Gastrocnemius medialis (tissue), 4 donors: ENCODE measurements at regions not wholly inside any gene's neighbourhood (a gene's known extent, or its start where the extent isn't known, plus 50 kb on each side); places are given as distances from the start of the nearest gene placed in this dataset.

Experiments
- ATAC-seq, 2 donors: fragments of 150-250 bp; one replicate each; pipeline ENCODE4 v1.9.1; 2016
- DNase-seq, 2 donors: peaks; one replicate each; pipeline ENCODE4 v3.0.0-alpha.2; 2019
- H3K27ac ChIP-seq, 4 donors: fragments of 200-600 bp; sonication (generic); 1 replicate in 1 of 4; 2 replicates in 3 of 4; pipeline ENCODE4 v1.5.1; 2016 to 2018; ENCODE audit warnings: mild to moderate bottlenecking in 2 of 4, moderate library complexity in 1 of 4
- H3K27me3 ChIP-seq, 3 donors: fragments of 200-600 bp; sonication (generic) in 2 of 3; 1 replicate in 1 of 3; 2 replicates in 2 of 3; pipeline versions ENCODE4 v1.5.1 to v1.6.0; 2016 to 2019; ENCODE audit warnings: mild to moderate bottlenecking in 1 of 3, moderate library complexity in 1 of 3
- H3K36me3 ChIP-seq, 2 donors: fragments of 200-600 bp; sonication (generic) in 1 of 2; one replicate each; pipeline ENCODE4 v1.5.1; 2017 to 2018
- H3K4me1 ChIP-seq, 2 donors: fragments of 200-600 bp; sonication (generic) in 1 of 2; one replicate each; pipeline ENCODE4 v1.5.1; 2016 to 2017; ENCODE audit warnings: mild to moderate bottlenecking in 2 of 2
- H3K4me3 ChIP-seq, 4 donors: fragments of 200-600 bp; sonication (generic) in 3 of 4; 1 replicate in 1 of 4; 2 replicates in 3 of 4; pipeline ENCODE4 v1.5.1; 2016 to 2019; ENCODE audit warnings: mild to moderate bottlenecking in 2 of 4
- H3K9me3 ChIP-seq, 3 donors: fragments of 200-600 bp; sonication (generic) in 2 of 3; 1 replicate in 1 of 3; 2 replicates in 2 of 3; pipeline ENCODE4 v1.5.1; 2016 to 2019
- CTCF ChIP-seq, 5 experiments: fragments of 450-650 bp in 3 of 5; fragments of 200-600 bp in 2 of 5; sonication (generic) in 2 of 5; IDR thresholded peaks in 4 of 5; conservative IDR thresholded peaks in 1 of 5; 1 replicate in 4 of 5; 2 replicates in 1 of 5; pipeline ENCODE4 v1.5.1; 2016 to 2019; ENCODE audit warnings: antibody characterized with exemption in 5 of 5, mild to moderate bottlenecking in 3 of 5, moderate library complexity in 3 of 5
- POLR2A ChIP-seq, 2 donors: fragments of 450-650 bp; IDR thresholded peaks; one replicate each; pipeline ENCODE4 v1.6.1; 2017; ENCODE audit warnings: antibody characterized with exemption in 2 of 2, mild to moderate bottlenecking in 2 of 2, moderate library complexity in 2 of 2
- in situ Hi-C, 4 donors: fragments of 200-750 bp; cut with MboI; loops; one replicate each; pipeline versions ENCODE4 v1.15.0 to v1.8.0; 2017; ENCODE audit warnings: low sequenced_read_pairs in 4 of 4
- intact Hi-C: fragments of 100-400 bp; cut with DNase I; formaldehyde crosslinking; loops from one replicate; pipeline ENCODE4 v1.15.1; 2023; ENCODE audit warnings: low total_unique reads

- in situ Hi-C loops, result no loop called here
- no peaks in the 10 kb centered on the region for H3K9me3 ChIP-seq
- no peak for DNase-seq
- H3K36me3 ChIP-seq, result no peaks in the 10 kb centered on the region
- no peak overlapping the region for H3K27ac ChIP-seq
- no peak for TF ChIP-seq POLR2A (IDR thresholded peaks at IDR 0.05)
- TF ChIP-seq CTCF (IDR thresholded peaks at IDR 0.05 in 4 of 5, conservative IDR thresholded peaks at IDR 0.05 in 1 of 5), result no peak
- no peak for ATAC-seq
- H3K4me3 ChIP-seq, result no peak overlapping the region
- no peaks in the 10 kb centered on the region for H3K27me3 ChIP-seq
- no peaks in the 10 kb centered on the region for H3K4me1 ChIP-seq
- intact Hi-C loops, result no loop called here
These were observed 112.0 kb upstream of the MAGEB18 start for GRCh38 chrX:26026179-26026578.

- no peak for TF ChIP-seq POLR2A (IDR thresholded peaks at IDR 0.05)
- no peak for TF ChIP-seq CTCF (IDR thresholded peaks at IDR 0.05 in 4 of 5, conservative IDR thresholded peaks at IDR 0.05 in 1 of 5)
- H3K9me3 ChIP-seq, result no peaks in the 10 kb centered on the region
- no peak overlapping the region for H3K27ac ChIP-seq
- ATAC-seq (no peak), DNase-seq (no peak)
- H3K4me3 ChIP-seq, result no peak overlapping the region
- H3K36me3 ChIP-seq, result no peaks in the 10 kb centered on the region
- H3K27me3 ChIP-seq, result no peaks in the 10 kb centered on the region
- intact Hi-C loops (no loop called here), in situ Hi-C loops (no loop called here)
- no peaks in the 10 kb centered on the region for H3K4me1 ChIP-seq
These were observed 105.8 kb upstream of the MAGEB18 start for GRCh38 chrX:26032111-26032912.

DNA sequence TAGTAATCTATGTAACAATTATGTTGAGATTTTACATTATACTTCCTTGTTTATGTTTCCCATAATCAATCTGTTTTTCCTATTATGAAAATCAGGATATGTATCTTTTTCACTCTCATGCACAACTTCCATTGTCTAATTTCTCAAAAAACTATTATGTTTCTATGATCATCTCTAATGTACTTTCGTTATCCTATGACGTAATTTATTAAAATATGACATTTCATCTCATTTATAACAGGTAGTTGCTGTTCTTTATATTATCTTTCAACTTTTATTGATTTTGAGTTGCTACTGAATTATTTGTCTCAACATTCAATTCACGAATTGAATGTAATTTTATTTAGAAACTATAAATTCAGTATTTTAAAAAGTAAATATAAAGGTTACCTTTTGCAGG is 100.8 kb upstream of the MAGEB18 start:
- Histone ChIP-seq H3K27ac (no peak overlapping the region), H3K36me3 (no peaks in the 10 kb centered on the region), H3K9me3 (no peaks in the 10 kb centered on the region), H3K4me3 (no peak overlapping the region), H3K4me1 (no peaks in the 10 kb centered on the region), H3K27me3 (no peaks in the 10 kb centered on the region)
- intact Hi-C loops, result no loop called here
- TF ChIP-seq POLR2A (IDR thresholded peaks at IDR 0.05) (no peak), CTCF (IDR thresholded peaks at IDR 0.05 in 4 of 5, conservative IDR thresholded peaks at IDR 0.05 in 1 of 5) (no peak)
- ATAC-seq (no peak), DNase-seq (no peak)
- in situ Hi-C loops, result no loop called here

DNA sequence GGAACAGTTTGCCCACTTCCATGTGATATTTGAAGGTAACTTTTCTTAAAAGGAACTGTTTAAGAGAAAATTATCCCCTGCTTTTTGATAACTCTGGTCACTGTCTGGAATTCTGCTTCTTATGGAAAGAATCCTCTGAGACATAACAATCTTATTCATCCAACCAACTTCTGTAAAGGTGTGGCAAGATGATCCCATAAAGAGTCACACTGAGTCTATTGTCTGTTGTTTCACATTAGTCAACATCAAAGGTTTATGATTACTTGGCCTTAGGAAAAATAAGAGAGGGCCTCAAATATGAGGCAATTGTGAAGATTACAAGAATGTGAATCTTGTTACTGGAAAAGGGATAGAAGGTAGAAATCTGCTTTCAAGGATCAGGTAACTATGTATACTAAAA is 88.0 kb upstream of the MAGEB18 start:
- Histone ChIP-seq H3K4me1 (no peaks in the 10 kb centered on the region), H3K4me3 (no peak overlapping the region), H3K9me3 (no peaks in the 10 kb centered on the region), H3K36me3 (no peaks in the 10 kb centered on the region), H3K27ac (no peak overlapping the region), H3K27me3 (no peaks in the 10 kb centered on the region)
- no peak for ATAC-seq
- DNase-seq, result no peak
- intact Hi-C loops (no loop called here), in situ Hi-C loops (no loop called here)
- no peak for TF ChIP-seq CTCF (IDR thresholded peaks at IDR 0.05 in 4 of 5, conservative IDR thresholded peaks at IDR 0.05 in 1 of 5)
- TF ChIP-seq POLR2A (IDR thresholded peaks at IDR 0.05), result no peak

DNA sequence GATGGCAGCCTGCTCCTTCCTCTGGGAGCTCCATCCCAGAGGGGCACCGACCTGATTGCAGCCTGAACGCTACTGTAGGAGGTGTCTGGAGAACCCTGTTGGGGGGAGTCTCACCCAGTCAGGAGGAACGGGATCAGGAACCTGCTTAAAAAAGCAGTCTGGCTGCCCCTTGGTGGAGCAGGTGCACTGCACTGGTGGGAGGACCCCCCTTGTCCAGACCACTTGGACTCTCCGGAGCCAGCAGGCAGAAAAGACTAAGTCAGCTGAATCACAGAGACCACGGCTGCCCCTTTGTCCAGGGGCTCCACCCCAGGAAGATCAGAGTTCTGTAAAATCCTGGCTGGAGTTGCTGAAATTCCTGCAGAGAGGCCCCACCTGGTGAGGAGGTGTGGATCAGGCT is 67.3 kb upstream of the MAGEB18 start:
- intact Hi-C loops, result no loop called here

More for the DNA sequence above, 67.3 kb upstream of the MAGEB18 start:
- TF ChIP-seq CTCF (IDR thresholded peaks at IDR 0.05 in 4 of 5, conservative IDR thresholded peaks at IDR 0.05 in 1 of 5) (no peak), POLR2A (IDR thresholded peaks at IDR 0.05) (no peak)
- DNase-seq (no peak), ATAC-seq (no peak)
- Histone ChIP-seq H3K36me3 (no peaks in the 10 kb centered on the region), H3K4me3 (no peak overlapping the region), H3K27me3 (no peaks in the 10 kb centered on the region), H3K4me1 (no peaks in the 10 kb centered on the region), H3K9me3 (no peaks in the 10 kb centered on the region), H3K27ac (no peak overlapping the region)
- in situ Hi-C loops, result no loop called here
